GM12878 (cell line): ENCODE measurements at regions not wholly inside any gene's neighbourhood (a gene's known extent, or its start where the extent isn't known, plus 50 kb on each side); places are given as distances from the start of the nearest gene placed in this dataset.

Source experiments
- ATAC-seq: fragments of 200-7000 bp; cut with Tn5 transposase; 3 replicates; pipeline ENCODE4 v1.9.1; 2020; ENCODE audit warnings: mild to moderate bottlenecking, moderate library complexity
- BruUV-seq: library from RNA; stranded (reverse); fragments of 400-500 nt; replicated peaks from 2 replicates; lab custom pipeline; 2021; lab: Mats Ljungman, UMichigan
- CTCF ChIA-PET: fragments of 300-600 bp; sonication (Branson Sonifier 250); formaldehyde crosslinking; extraction: SDS; loops from one replicate; lab custom pipeline; 2021; ENCODE audit warnings: inconsistent platforms; lab: Yijun Ruan, JAX
- POLR2A ChIA-PET: fragments of 350-600 bp; formaldehyde crosslinking; extraction: SDS; loops from one replicate; lab custom pipeline; 2021; ENCODE audit warnings: inconsistent platforms; lab: Charles Lee
- RAD21 ChIA-PET: fragments of 300-600 bp; sonication (Branson Sonifier 250); formaldehyde crosslinking; loops from one replicate; lab custom pipeline; 2023; ENCODE audit warnings: antibody characterized with exemption; ENCODE audit not compliant: unreplicated experiment; lab: Charles Lee
- SMC1A ChIA-PET: fragments of 300-600 bp; sonication (Branson Sonifier 250); formaldehyde crosslinking; loops from one replicate; lab custom pipeline; 2023; ENCODE audit not compliant: unreplicated experiment, uncharacterized antibody; lab: Charles Lee
- DNase-seq: peaks from one replicate; pipeline ENCODE4 v3.0.0-alpha.2; 2011; ENCODE audit warnings: low read depth, low spot score
- FAIRE-seq: peaks from 3 replicates; lab custom pipeline; 2011; peaks lifted over from hg19 to GRCh38; lab: Jason Lieb, UNC
- H2AFZ ChIP-seq: 2 replicates; pipeline ENCODE4 v1.6.0; 2011; ENCODE audit warnings: low read depth, low read length, control low read depth; ENCODE audit not compliant: control insufficient read depth
- H3K27ac ChIP-seq: 2 replicates; pipeline ENCODE4 v1.5.1; 2011; ENCODE audit warnings: control low read depth; ENCODE audit not compliant: control insufficient read depth, insufficient read depth
- H3K27me3 ChIP-seq, 2 experiments: replicated peaks in 1 of 2; 2 replicates each; pipeline versions ENCODE4 v1.6.0 to v1.6.1; 2011; ENCODE audit warnings: low read length in 1 of 2; ENCODE audit not compliant: control insufficient read depth in 2 of 2, insufficient read depth in 2 of 2
- H3K36me3 ChIP-seq, 2 experiments: 2 replicates each; pipeline ENCODE4 v1.5.1; 2011; ENCODE audit warnings: low read length in 1 of 2; ENCODE audit not compliant: control insufficient read depth in 2 of 2, insufficient read depth in 2 of 2
- H3K4me1 ChIP-seq: 2 replicates; pipeline ENCODE4 v1.6.1; 2011; ENCODE audit warnings: mild to moderate bottlenecking, low read length, moderate library complexity, mixed read lengths; ENCODE audit not compliant: control insufficient read depth, insufficient read depth
- H3K4me2 ChIP-seq: 2 replicates; pipeline ENCODE4 v1.6.0; 2011; ENCODE audit warnings: control low read depth; ENCODE audit not compliant: control insufficient read depth, insufficient read depth
- H3K4me3 ChIP-seq: fragments of 200-600 bp; sonication (generic); 2 replicates; pipeline ENCODE4 v1.5.1; 2016
- H3K79me2 ChIP-seq: 2 replicates; pipeline ENCODE4 v1.6.0; 2011; ENCODE audit warnings: low read length; ENCODE audit not compliant: control insufficient read depth, insufficient read depth
- H3K9ac ChIP-seq: 2 replicates; pipeline ENCODE4 v1.8.0; 2011; ENCODE audit warnings: low read length, control low read depth, mixed read lengths; ENCODE audit not compliant: control insufficient read depth, insufficient read depth
- H3K9me3 ChIP-seq: replicated peaks from 3 replicates; pipeline ENCODE4 v1.5.1; 2011; ENCODE audit warnings: mild to moderate bottlenecking, low read length; ENCODE audit not compliant: control insufficient read depth, insufficient read depth
- H4K20me1 ChIP-seq: 2 replicates; pipeline ENCODE4 v1.6.0; 2011; ENCODE audit not compliant: control insufficient read depth, insufficient read depth
- ASH2L ChIP-seq: fragments of 300-600, 200-600 bp; sonication (generic); IDR thresholded peaks from 2 replicates; pipeline ENCODE4 v1.6.1; 2017; ENCODE audit warnings: low read depth, mild to moderate bottlenecking, borderline replicate concordance
- CHD2 ChIP-seq: IDR thresholded peaks from 2 replicates; pipeline ENCODE4 v1.6.1; 2011; ENCODE audit warnings: low read depth, low read length, improper control_type of control experiment, borderline replicate concordance
- MTA3 ChIP-seq: IDR thresholded peaks from 2 replicates; pipeline ENCODE4 v1.6.1; 2012; ENCODE audit warnings: low read length, inconsistent platforms, borderline replicate concordance
- RCOR1 ChIP-seq: conservative IDR thresholded peaks from 2 replicates; pipeline ENCODE4 v1.6.1; 2012; ENCODE audit warnings: low read depth, low read length, improper control_type of control experiment
- STAT3 ChIP-seq: IDR thresholded peaks from 2 replicates; pipeline ENCODE4 v1.6.1; 2011; ENCODE audit warnings: low read depth, low read length, improper control_type of control experiment
- TAF1 ChIP-seq: IDR thresholded peaks from 2 replicates; pipeline ENCODE4 v1.6.1; 2011; ENCODE audit warnings: mild to moderate bottlenecking, low read depth, low read length, borderline replicate concordance
- ZNF217 ChIP-seq: fragments of 450-650 bp; IDR thresholded peaks from 2 replicates; pipeline ENCODE4 v1.6.1; 2017; ENCODE audit warnings: antibody characterized with exemption, mild to moderate bottlenecking
- ZNF24 ChIP-seq: fragments of 450-650 bp; IDR thresholded peaks from 2 replicates; pipeline ENCODE4 v1.6.1; 2017; ENCODE audit warnings: antibody characterized with exemption, mild to moderate bottlenecking
- ZSCAN29 ChIP-seq: fragments of 450-650 bp; IDR thresholded peaks from 2 replicates; pipeline ENCODE4 v1.6.1; 2017; ENCODE audit warnings: mild to moderate bottlenecking, moderate library complexity
- WGBS: methylation state at CpG from one replicate; pipeline ENCODE4 v1.1.6; 2016; ENCODE audit warnings: low lambda C conversion rate; ENCODE audit not compliant: insufficient replicate concordance, insufficient coverage; ENCODE audit errors: missing lambda C conversion rate; 5-methylcytosine and 5-hydroxymethylcytosine counted together
- in situ Hi-C: fragments of 300-500 bp; cut with MboI; formaldehyde crosslinking; loops from 9 replicates; pipeline ENCODE4 v1.14.3; 2018; ENCODE audit warnings: mixed read lengths
- intact Hi-C: fragments of 100-400 bp; cut with micrococcal nuclease; formaldehyde crosslinking; loops from one replicate; pipeline ENCODE4 v1.14.2; 2022; ENCODE audit not compliant: unreplicated experiment
- TF ChIP-seq, protein P1 (sequence below): fragments of 450-650 bp; formaldehyde crosslinking; IDR thresholded peaks from 2 replicates; pipeline ENCODE4 v1.5.0; 2022; ENCODE audit warnings: mild to moderate bottlenecking, missing genetic modification characterization

DNA sequence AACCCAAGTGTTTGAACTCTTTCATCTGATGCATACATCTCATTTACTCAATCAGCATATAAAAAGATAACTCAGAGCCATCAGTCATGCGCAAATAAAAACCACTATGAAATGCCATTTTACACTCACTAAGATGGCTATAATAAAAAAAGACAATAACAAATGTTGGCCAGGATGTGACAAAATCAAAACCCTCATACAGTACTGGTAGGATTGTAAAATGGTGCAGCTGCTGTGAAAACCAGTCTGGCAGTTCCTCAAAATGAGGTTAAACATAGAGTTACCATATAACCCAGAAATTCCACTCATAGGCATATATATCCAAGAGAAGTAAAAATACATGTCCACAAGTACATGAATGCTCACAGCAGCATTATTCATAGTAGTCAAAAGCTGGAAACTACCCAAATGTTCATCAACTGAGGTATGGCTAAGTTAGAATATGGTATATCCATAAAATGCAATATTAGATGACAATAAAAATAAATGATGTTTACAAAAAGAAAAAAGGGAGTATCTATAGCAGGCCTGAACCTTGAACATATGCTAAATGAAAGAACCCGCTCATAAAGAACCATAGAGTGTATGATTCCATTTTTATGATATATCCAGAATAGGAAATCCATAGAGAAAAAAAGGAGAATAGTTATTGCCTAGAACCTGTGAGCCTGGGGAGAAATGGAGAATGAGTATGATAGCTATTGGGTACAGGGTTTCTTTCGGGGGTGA lies 265.1 kb downstream of the SIPA1L2 start:
- in situ Hi-C loops, result no loop called here
- intact Hi-C loops, result no loop called here
- H3K36me3 ChIP-seq, result no peaks in the 10 kb centered on the region
- WGBS, result 58% methylated on average over 3 of the region's 3 CpGs
- no TSS peak for BruUV-seq
- ChIA-PET SMC1A (no interaction called here), CTCF (no interaction called here), RAD21 (no interaction called here), POLR2A (no interaction called here)
- H3K9me3 ChIP-seq, result no peaks in the 10 kb centered on the region
- no peak overlapping the region for H3K4me3 ChIP-seq
- H3K27me3 ChIP-seq, result no peaks in the 10 kb centered on the region
- FAIRE-seq (no peak), DNase-seq (no peak), ATAC-seq (no peak)
- no peaks in the 10 kb centered on the region for H4K20me1 ChIP-seq
- H2AFZ ChIP-seq, result no peak overlapping the region
- H3K79me2 ChIP-seq, result no peaks in the 10 kb centered on the region
- H3K4me1 ChIP-seq, result no peaks in the 10 kb centered on the region
- no peak overlapping the region for H3K9ac ChIP-seq
- no peak overlapping the region for H3K27ac ChIP-seq
- H3K4me2 ChIP-seq, result no peak overlapping the region
- no peak for TF ChIP-seq CHD2
- TF ChIP-seq STAT3, result no peak
- TF ChIP-seq TAF1, result no peak
- no peak for TF ChIP-seq ZSCAN29
- TF ChIP-seq ZNF217, result no peak
- TF ChIP-seq MTA3, result no peak
- no peak for TF ChIP-seq ASH2L
- TF ChIP-seq ZNF24, result no peak
- TF ChIP-seq, protein P1, sequence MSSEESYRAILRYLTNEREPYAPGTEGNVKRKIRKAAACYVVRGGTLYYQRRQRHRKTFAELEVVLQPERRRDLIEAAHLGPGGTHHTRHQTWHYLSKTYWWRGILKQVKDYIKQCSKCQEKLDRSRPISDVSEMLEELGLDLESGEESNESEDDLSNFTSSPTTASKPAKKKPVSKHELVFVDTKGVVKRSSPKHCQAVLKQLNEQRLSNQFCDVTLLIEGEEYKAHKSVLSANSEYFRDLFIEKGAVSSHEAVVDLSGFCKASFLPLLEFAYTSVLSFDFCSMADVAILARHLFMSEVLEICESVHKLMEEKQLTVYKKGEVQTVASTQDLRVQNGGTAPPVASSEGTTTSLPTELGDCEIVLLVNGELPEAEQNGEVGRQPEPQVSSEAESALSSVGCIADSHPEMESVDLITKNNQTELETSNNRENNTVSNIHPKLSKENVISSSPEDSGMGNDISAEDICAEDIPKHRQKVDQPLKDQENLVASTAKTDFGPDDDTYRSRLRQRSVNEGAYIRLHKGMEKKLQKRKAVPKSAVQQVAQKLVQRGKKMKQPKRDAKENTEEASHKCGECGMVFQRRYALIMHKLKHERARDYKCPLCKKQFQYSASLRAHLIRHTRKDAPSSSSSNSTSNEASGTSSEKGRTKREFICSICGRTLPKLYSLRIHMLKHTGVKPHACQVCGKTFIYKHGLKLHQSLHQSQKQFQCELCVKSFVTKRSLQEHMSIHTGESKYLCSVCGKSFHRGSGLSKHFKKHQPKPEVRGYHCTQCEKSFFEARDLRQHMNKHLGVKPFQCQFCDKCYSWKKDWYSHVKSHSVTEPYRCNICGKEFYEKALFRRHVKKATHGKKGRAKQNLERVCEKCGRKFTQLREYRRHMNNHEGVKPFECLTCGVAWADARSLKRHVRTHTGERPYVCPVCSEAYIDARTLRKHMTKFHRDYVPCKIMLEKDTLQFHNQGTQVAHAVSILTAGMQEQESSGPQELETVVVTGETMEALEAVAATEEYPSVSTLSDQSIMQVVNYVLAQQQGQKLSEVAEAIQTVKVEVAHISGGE (CRISPR knock-in tag), result no peak
- no peak for TF ChIP-seq RCOR1
